SU-DHL-6 (cell line): ENCODE measurements at regions not wholly inside any gene's neighbourhood (a gene's known extent, or its start where the extent isn't known, plus 50 kb on each side); places are given as distances from the start of the nearest gene placed in this dataset.

Source experiments
- H2AFZ ChIP-seq: fragments of 200-600 bp; sonication (generic); 2 replicates; pipeline ENCODE4 v1.6.1; 2014; ENCODE audit warnings: low read depth, mild to moderate bottlenecking, moderate library complexity, mixed read lengths, antibody characterized with exemption, low read length; ENCODE audit not compliant: severe bottlenecking
- H3F3A ChIP-seq: fragments of 200-600 bp; shearing (Covaris generic); 2 replicates; pipeline ENCODE4 v1.6.0; 2016; ENCODE audit warnings: antibody characterized with exemption, mild to moderate bottlenecking; ENCODE audit not compliant: insufficient read depth
- H3K27ac ChIP-seq: fragments of 200-600 bp; sonication (generic); 2 replicates; pipeline ENCODE4 v1.5.1; 2016; ENCODE audit warnings: low read depth, mild to moderate bottlenecking, low read length, moderate library complexity, mixed read lengths
- H3K27me3 ChIP-seq: fragments of 200-600 bp; sonication (generic), shearing (Covaris generic); 2 replicates; pipeline ENCODE4 v1.6.0; 2014; ENCODE audit warnings: mild to moderate bottlenecking, low read length
- H3K36me3 ChIP-seq: fragments of 200-600 bp; sonication (generic); 2 replicates; pipeline ENCODE4 v1.6.1; 2014; ENCODE audit warnings: mild to moderate bottlenecking, low read length, mixed read lengths
- H3K4me2 ChIP-seq: fragments of 300-600, 200-600 bp; shearing (Covaris generic), sonication (generic); 2 replicates; pipeline ENCODE4 v1.6.0; 2014; ENCODE audit warnings: low read length, low read depth, mild to moderate bottlenecking; ENCODE audit not compliant: poor library complexity, severe bottlenecking
- H3K4me3 ChIP-seq: fragments of 200-600 bp; sonication (generic); 2 replicates; pipeline ENCODE4 v1.5.1; 2014; ENCODE audit warnings: antibody characterized with exemption, low read length, mild to moderate bottlenecking, mixed read lengths; ENCODE audit not compliant: insufficient read depth, poor library complexity, severe bottlenecking
- H3K79me2 ChIP-seq: fragments of 200-600 bp; sonication (generic); 2 replicates; pipeline ENCODE4 v1.6.1; 2014; ENCODE audit warnings: mild to moderate bottlenecking, low read length, moderate library complexity; ENCODE audit not compliant: insufficient read depth
- H3K9ac ChIP-seq: fragments of 200-600 bp; sonication (generic); 2 replicates; pipeline ENCODE4 v1.7.0; 2014; ENCODE audit warnings: mild to moderate bottlenecking, low read length
- H3K9me2 ChIP-seq: fragments of 200-600 bp; sonication (generic); replicated peaks from 2 replicates; pipeline ENCODE4 v1.6.1; 2014; ENCODE audit warnings: low read length; ENCODE audit not compliant: insufficient read depth
- H3K9me3 ChIP-seq: fragments of 200-600 bp; sonication (generic); 2 replicates; pipeline ENCODE4 v1.6.1; 2014; ENCODE audit warnings: low read length, mixed read lengths; ENCODE audit not compliant: insufficient read depth
- H4K20me1 ChIP-seq: fragments of 200-600 bp; sonication (generic); 2 replicates; pipeline ENCODE4 v1.6.1; 2014; ENCODE audit warnings: low read depth, mild to moderate bottlenecking, antibody characterized with exemption, low read length, moderate library complexity, mixed read lengths
- CTCF ChIP-seq: fragments of 200-600 bp; sonication (generic); IDR thresholded peaks from one replicate; pipeline ENCODE4 v1.5.1; 2017; ENCODE audit warnings: antibody characterized with exemption, mild to moderate bottlenecking, low read length, moderate library complexity; ENCODE audit not compliant: insufficient read depth, poor library complexity, severe bottlenecking
- EZH2phosphoT487 ChIP-seq: fragments of 200-600 bp; sonication (generic), shearing (Covaris generic); conservative IDR thresholded peaks from 2 replicates; pipeline ENCODE4 v1.6.1; 2018; ENCODE audit warnings: mild to moderate bottlenecking, antibody characterized with exemption, low read length, moderate library complexity, mixed read lengths

GRCh38 chr5:68970617-68971016, 123.2 kb upstream of the SLC30A5 start:
- no peak overlapping the region for H3K27ac ChIP-seq
- H3K79me2 ChIP-seq: no peaks in the 10 kb centered on the region
- H3K27me3 ChIP-seq: no peaks in the 10 kb centered on the region
- H3K36me3 ChIP-seq: no peaks in the 10 kb centered on the region
- H3K4me3 ChIP-seq: no peak overlapping the region
- H2AFZ ChIP-seq: no peak overlapping the region
- H3F3A ChIP-seq: no peaks in the 10 kb centered on the region
- no peaks in the 10 kb centered on the region for H3K9me2 ChIP-seq
- H4K20me1 ChIP-seq: no peaks in the 10 kb centered on the region
- TF ChIP-seq EZH2phosphoT487: no peak
- no peak for TF ChIP-seq CTCF
- no peak overlapping the region for H3K4me2 ChIP-seq
- H3K9ac ChIP-seq: no peak overlapping the region
- H3K9me3 ChIP-seq: no peaks in the 10 kb centered on the region

GRCh38 chr5:68973696-68974095, 120.1 kb upstream of the SLC30A5 start:
- Histone ChIP-seq H3K9me3 (0 out of 2 replicates have a peak, but pooled peaks cover under 1% of the 10 kb centered on the region), H3K79me2 (no peaks in the 10 kb centered on the region), H3K27me3 (no peaks in the 10 kb centered on the region), H4K20me1 (no peaks in the 10 kb centered on the region), H3K27ac (no peak overlapping the region), H3K4me2 (no peak overlapping the region), H3K9ac (no peak overlapping the region), H3K36me3 (no peaks in the 10 kb centered on the region), H3K9me2 (no peaks in the 10 kb centered on the region), H3K4me3 (no peak overlapping the region), H3F3A (no peaks in the 10 kb centered on the region), H2AFZ (no peak overlapping the region)
- no peak for TF ChIP-seq CTCF
- TF ChIP-seq EZH2phosphoT487: no peak

- Histone ChIP-seq H3K27ac (no peak overlapping the region), H4K20me1 (no peaks in the 10 kb centered on the region), H3K4me3 (no peak overlapping the region), H3K9ac (no peak overlapping the region), H3K4me2 (no peak overlapping the region), H3K27me3 (no peaks in the 10 kb centered on the region), H3K79me2 (no peaks in the 10 kb centered on the region), H3K9me2 (no peaks in the 10 kb centered on the region), H2AFZ (no peak overlapping the region), H3F3A (no peaks in the 10 kb centered on the region), H3K9me3 (0 out of 2 replicates have a peak, but pooled peaks cover 4% of the 10 kb centered on the region), H3K36me3 (no peaks in the 10 kb centered on the region)
- TF ChIP-seq CTCF: no peak
- TF ChIP-seq EZH2phosphoT487: no peak
These were observed 110.8 kb upstream of the SLC30A5 start for GRCh38 chr5:68983043-68983442.
